ENCODE measurements at regions not wholly inside any gene's neighbourhood (a gene's known extent, or its start where the extent isn't known, plus 50 kb on each side); places are given as distances from the start of the nearest gene placed in this dataset.
"Not testable (repeated sequence)": the region's sequence is repeated elsewhere in the genome, so short reads cannot be mapped to it uniquely, and the experiment has no call there.

- DNase-seq (ENCODE audit: low spot score); intact Hi-C loops (cut with DNase I): not testable (repeated sequence)
These were observed 887.6 kb upstream of the ADGRL4 start for GRCh38 chr1:79894129-79894528.

DNA sequence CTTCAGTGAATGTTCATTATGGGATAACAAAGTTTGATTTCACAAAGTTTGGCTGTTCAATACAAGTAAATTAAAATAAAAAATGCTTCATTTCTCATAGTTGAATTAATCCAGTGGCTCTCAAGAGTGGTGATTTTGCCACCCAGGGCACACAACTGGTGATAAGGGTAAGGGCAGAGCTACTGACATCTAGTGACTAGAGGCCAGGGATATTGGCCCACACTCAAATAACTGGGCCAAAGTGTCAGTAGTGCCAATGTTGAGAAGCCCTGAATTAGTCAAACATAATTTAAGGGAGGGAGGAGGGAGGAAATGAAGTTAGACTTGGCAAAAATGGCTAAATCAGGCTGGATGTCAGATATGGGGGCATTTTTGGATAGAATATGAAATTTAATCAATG, 880.5 kb upstream of the ADGRL4 start:
- DNase-seq (ENCODE audit: low spot score) = no peak
- intact Hi-C loops (cut with DNase I) = no loop called here

DNA sequence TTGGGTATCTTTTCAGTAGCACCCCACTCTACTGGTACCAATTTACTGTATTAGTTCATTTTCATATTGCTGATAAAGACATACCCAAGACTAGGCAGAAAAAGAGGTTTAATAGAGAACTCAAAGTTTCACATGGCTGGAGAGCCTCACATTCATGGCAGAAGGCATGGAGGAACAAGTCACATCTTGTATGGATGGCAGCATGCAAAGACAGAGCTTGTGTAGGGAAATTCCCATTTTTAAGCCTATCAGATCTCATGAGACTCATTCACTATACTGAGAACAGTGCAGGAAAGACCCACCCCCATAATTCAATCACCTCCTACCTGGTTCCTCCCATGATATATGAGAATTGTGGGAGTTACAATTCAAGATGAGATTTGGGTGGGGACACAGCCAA, 878.6 kb upstream of the ADGRL4 start:
- intact Hi-C loops (cut with DNase I) = no loop called here
- DNase-seq (ENCODE audit: low spot score) = no peak

GRCh38 chr1:79877086-79877485, 870.6 kb upstream of the ADGRL4 start:
- no peak for DNase-seq (ENCODE audit: low spot score)

DNA sequence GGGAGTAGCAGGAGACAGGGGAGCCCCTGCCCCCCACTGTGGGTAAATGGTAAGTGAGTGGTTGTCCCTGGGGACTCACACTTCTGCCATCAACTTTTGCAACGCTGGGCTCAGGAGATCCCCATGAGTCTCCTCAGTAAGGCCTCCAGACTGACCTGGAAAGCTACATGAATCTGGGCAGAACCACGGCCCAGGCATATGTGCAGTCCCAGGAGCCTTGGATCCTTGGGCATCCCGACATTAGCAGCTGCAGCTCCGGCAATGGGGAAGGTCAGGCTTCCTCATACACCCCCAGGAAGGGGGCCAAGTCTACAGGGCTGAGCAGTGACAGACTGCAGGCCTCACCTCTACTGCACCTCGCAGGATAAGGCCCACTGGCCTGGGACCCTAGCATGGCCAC, 868.7 kb upstream of the ADGRL4 start:
- no peak for DNase-seq (ENCODE audit: low spot score)
- intact Hi-C loops (cut with DNase I) = no loop called here

More at GRCh38 chr1:79877086-79877485, 870.6 kb upstream of the ADGRL4 start:
- intact Hi-C loops (cut with DNase I) = no loop called here

DNA sequence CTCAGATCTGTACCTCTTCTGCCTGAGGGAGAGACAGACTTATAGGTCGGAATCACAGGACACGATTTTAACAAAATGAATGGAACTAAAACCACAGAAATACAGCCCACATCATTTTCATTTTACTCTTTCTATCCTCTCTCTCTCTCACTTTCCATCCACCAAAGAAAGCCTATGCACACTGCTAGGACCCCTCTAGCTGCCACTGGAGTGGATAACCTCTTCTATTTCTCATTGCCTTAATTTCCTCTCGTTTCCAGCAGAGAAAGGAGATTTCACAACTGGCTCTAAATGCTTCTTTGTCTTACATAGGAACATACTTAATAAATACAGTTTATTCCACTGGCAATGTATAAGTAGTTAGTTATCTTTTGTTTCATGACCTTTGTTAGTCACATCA, 867.8 kb upstream of the ADGRL4 start:
- DNase-seq (ENCODE audit: low spot score) = no peak
- intact Hi-C loops (cut with DNase I) = no loop called here

- intact Hi-C loops (cut with DNase I) = no loop called here
- DNase-seq (ENCODE audit: low spot score) = no peak
These were observed 852.9 kb upstream of the ADGRL4 start for GRCh38 chr1:79859212-79859948.

- DNase-seq (ENCODE audit: low spot score) = no peak
- intact Hi-C loops (cut with DNase I) = no loop called here
These were observed 845.5 kb upstream of the ADGRL4 start for GRCh38 chr1:79852004-79852403.

DNA sequence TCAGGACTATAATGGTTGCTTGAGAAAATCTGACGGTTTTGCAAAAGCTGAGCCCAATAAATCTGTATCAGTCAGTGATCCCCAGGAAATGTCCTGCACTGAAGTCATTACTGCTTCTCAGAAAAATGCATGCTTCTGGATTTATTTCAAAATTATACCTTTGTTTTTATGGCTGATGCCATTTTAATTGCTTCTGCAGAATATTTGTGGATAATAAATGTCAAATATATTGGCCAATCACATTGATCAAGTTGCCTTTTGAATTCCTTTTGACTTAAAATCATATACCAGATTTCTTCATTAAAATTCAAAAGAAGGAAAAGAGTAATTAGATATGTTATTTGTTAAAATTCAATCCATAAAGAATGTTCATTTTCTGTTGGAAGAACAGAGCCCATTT, 842.9 kb upstream of the ADGRL4 start:
- intact Hi-C loops (cut with DNase I) = no loop called here
- no peak for DNase-seq (ENCODE audit: low spot score)

GRCh38 chr1:79848316-79848715, 841.8 kb upstream of the ADGRL4 start:
- intact Hi-C loops (cut with DNase I) = no loop called here

DNA sequence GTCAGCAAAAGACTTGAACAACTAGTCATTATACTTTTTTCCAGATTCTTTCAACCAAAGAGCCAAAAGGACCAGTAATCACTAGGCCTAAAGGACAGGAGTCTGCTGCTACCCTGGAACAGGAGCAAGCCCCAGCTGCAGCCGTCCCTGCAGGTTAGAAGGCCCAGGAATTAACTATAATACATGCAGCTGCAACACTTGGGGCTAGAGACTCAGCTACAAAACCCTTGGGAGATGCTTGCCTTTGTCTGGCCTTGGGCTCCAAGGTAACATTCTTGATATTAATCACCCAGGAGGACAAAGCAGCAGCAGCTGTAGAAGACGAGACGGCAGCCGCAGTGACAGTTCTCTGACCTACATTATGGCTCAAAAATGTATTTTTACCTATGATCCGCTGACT, 841.2 kb upstream of the ADGRL4 start:
- no peak for DNase-seq (ENCODE audit: low spot score)
- intact Hi-C loops (cut with DNase I) = no loop called here

More at GRCh38 chr1:79848316-79848715, 841.8 kb upstream of the ADGRL4 start:
- DNase-seq (ENCODE audit: low spot score) = no peak

GRCh38 chr1:79845936-79846335, 839.4 kb upstream of the ADGRL4 start:
- intact Hi-C loops (cut with DNase I) = no loop called here

DNA sequence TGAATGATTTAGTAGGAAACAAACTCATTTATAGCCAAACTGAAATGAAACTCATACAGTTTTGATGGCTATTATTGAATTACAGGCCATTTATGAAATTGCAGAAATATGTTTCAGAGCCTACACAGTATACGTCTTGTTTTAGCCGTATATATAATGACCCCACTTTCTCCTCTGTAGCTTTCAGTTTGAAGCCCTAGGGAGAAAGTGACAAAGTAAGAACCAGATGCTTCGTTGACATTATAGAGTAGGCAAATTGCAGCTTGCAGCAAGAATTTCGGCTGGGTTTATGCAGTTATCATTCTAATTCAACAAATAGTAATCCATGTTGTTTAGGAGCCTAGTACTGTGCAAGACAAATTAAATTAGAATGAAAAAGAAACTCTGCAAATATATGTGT, 836.3 kb upstream of the ADGRL4 start:
- intact Hi-C loops (cut with DNase I) = no loop called here
- DNase-seq (ENCODE audit: low spot score) = no peak

More at GRCh38 chr1:79845936-79846335, 839.4 kb upstream of the ADGRL4 start:
- DNase-seq (ENCODE audit: low spot score) = no peak

- no peak for DNase-seq (ENCODE audit: low spot score)
- intact Hi-C loops (cut with DNase I) = no loop called here
These were observed 833.4 kb upstream of the ADGRL4 start for GRCh38 chr1:79839882-79840281.

DNA sequence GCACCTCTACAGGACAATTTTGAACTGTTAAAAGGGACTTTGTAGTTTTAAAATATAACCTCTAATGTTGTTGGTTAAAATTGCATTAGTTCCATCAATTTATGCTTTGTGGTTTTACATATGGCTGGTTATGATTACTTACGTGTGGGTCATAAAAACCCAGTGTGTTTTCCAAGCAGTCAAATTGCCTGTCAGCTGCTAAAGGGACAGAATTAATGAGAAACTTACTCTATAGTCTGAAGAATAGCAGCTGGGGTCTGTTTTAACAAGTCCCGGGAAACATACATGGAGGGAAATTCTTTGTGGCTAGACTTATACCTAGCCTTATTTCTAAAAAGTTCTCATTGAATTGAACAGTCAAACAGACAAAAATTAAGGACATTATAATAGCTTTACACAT, 820.9 kb upstream of the ADGRL4 start:
- intact Hi-C loops (cut with DNase I) = no loop called here
- DNase-seq (ENCODE audit: low spot score) = no peak

GRCh38 chr1:79825551-79825950, 819.0 kb upstream of the ADGRL4 start:
- intact Hi-C loops (cut with DNase I) = no loop called here
- DNase-seq (ENCODE audit: low spot score) = no peak

DNA sequence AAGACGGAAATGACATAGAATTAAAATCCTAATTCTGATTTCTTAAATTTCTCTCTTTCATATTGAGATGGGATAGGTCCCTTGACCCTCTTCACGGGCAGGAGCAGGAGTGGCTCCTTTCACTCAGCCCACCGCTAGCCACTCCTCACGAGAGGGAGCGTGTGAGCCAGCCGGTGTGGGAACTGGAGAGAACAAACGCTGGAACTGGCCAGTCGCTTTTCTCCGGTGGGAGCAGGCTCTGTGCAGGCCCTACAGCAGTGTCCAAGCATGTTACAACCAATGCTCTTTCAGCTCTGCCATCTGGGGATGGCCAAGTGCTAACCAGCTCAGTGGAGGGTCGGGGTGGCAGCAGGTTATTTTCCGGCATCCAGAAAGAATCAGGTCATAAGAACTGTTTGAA, 815.5 kb upstream of the ADGRL4 start:
- no peak for DNase-seq (ENCODE audit: low spot score)
- intact Hi-C loops (cut with DNase I) = no loop called here

DNA sequence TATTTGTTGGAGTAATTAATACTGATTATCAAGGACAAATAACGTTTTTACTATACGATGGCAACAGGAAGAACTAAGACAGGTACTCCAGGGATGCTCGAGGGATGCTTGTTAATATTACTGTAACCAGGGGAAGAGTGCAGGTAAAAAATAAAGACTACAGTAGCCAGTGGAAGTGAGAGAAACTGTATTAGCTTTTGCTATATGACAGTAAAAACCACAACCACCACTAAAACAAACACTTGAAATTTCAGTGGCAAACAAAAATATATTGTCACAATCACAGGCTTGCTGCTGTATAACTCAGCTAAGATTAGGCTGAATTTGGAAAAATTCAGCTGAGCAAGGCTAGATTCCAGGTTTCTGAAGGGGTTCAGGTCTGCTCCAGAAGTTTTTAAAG, 812.6 kb upstream of the ADGRL4 start:
- no peak for DNase-seq (ENCODE audit: low spot score)
- intact Hi-C loops (cut with DNase I) = no loop called here

DNA sequence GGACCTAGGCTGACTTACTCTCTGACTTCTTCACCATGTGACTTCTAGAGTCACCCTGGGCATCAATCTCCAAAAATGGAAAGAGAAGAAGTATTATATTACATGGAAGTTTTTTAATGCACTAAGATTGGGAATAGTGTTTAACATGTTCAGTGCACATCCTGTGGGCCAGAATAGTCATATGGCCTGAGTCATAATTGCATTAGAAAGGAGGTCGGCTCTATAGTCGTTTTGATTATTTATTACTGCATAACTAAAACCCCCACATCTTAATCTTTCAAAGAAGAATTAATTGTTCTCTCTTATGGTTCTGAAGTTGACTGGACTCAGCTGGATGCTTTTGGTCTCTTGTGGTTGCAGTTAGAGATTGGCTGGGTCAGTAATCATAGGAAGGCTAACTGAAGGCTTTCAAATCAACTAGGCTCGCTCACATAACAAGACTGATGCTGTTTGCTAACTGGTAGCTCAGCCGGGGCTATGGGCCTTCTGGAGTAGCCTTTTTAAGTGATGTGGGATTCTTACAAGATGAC, 810.6 kb upstream of the ADGRL4 start:
- intact Hi-C loops (cut with DNase I) = no loop called here
- DNase-seq (ENCODE audit: low spot score) = no peak

GRCh38 chr1:79815115-79815514, 808.6 kb upstream of the ADGRL4 start:
- intact Hi-C loops (cut with DNase I) = no loop called here
- no peak for DNase-seq (ENCODE audit: low spot score)

DNA sequence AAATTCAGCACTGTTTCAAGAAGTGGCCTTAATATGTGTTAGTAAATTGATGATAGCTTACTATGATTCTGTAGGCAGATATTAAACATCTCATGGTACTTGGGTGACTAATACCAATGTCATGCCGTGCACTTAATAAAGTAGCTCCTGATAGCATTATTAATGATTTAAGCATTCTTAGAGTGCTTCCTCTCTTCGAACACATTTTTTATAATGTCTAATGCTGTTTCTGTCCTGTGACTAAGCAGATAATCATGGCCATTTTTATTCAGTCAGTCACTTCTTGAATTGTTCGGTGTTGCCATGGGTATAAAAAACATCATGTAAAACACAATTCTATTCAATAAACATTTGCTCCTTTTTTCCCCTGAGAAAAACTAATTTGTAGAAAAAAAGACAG, 804.6 kb upstream of the ADGRL4 start:
- no peak for DNase-seq (ENCODE audit: low spot score)
- intact Hi-C loops (cut with DNase I) = no loop called here
